ENCODE measurements at regions not wholly inside any gene's neighbourhood (a gene's known extent, or its start where the extent isn't known, plus 50 kb on each side); places are given as distances from the start of the nearest gene placed in this dataset.

- TF ChIP-seq ZNF658 (tag by site-specific recombination; IDR thresholded peaks at IDR 0.05) (no peak), ZNF350 (tag by site-specific recombination; IDR thresholded peaks at IDR 0.05) (no peak), ZNF544 (tag by site-specific recombination; IDR thresholded peaks at IDR 0.05) (no peak), ZNF555 (tag by site-specific recombination; conservative IDR thresholded peaks at IDR 0.05) (no peak), ZNF843 (tag by site-specific recombination; IDR thresholded peaks at IDR 0.05) (no peak), ZNF324 (tag by site-specific recombination; IDR thresholded peaks at IDR 0.05) (no peak), ZNF112 (tag by site-specific recombination; IDR thresholded peaks at IDR 0.05) (no peak), ZNF707 (tag by site-specific recombination; IDR thresholded peaks at IDR 0.05) (no peak), MZF1 (tag by site-specific recombination; IDR thresholded peaks at IDR 0.05; ENCODE audit: borderline replicate concordance) (no peak)
- TF ChIP-seq, protein P1, sequence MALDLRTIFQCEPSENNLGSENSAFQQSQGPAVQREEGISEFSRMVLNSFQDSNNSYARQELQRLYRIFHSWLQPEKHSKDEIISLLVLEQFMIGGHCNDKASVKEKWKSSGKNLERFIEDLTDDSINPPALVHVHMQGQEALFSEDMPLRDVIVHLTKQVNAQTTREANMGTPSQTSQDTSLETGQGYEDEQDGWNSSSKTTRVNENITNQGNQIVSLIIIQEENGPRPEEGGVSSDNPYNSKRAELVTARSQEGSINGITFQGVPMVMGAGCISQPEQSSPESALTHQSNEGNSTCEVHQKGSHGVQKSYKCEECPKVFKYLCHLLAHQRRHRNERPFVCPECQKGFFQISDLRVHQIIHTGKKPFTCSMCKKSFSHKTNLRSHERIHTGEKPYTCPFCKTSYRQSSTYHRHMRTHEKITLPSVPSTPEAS (tag by site-specific recombination; IDR thresholded peaks at IDR 0.05): no peak
- TF ChIP-seq, protein P2, sequence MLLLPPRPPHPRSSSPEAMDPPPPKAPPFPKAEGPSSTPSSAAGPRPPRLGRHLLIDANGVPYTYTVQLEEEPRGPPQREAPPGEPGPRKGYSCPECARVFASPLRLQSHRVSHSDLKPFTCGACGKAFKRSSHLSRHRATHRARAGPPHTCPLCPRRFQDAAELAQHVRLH (tag by site-specific recombination; IDR thresholded peaks at IDR 0.05): no peak
Measured at GRCh38 chr6:50202766-50203165, 153.0 kb upstream of the DEFB112 start (continued).

GRCh38 chr6:50211582-50211981 is 161.9 kb upstream of the DEFB112 start:
- Histone ChIP-seq H3K4me3 (ENCODE audit: low read depth, low read length) (no peak overlapping the region), H3K9me3 (ENCODE audit: control insufficient read depth, insufficient read depth, low read depth, low read length) (no peaks in the 10 kb centered on the region), H3K36me3 (ENCODE audit: control insufficient read depth in 2 of 2, insufficient read depth in 1 of 2, low read length in 2 of 2) (no peaks in the 10 kb centered on the region), H3K4me1 (ENCODE audit: control insufficient read depth, insufficient read depth, low read length) (no peaks in the 10 kb centered on the region), H3K27ac (ENCODE audit: extremely low read depth, low read depth, low read length) (no peak overlapping the region)
- TF ChIP-seq KLF8 (tag by site-specific recombination; IDR thresholded peaks at IDR 0.05): no peak
- ChIA-PET CTCF (interaction anchor here (0.6 kb wide), 1 partner anchor 15 kb away, joined by 3 read pairs; no protein-coding TSS in a partner anchor), POLR2A (no interaction called here)

DNA sequence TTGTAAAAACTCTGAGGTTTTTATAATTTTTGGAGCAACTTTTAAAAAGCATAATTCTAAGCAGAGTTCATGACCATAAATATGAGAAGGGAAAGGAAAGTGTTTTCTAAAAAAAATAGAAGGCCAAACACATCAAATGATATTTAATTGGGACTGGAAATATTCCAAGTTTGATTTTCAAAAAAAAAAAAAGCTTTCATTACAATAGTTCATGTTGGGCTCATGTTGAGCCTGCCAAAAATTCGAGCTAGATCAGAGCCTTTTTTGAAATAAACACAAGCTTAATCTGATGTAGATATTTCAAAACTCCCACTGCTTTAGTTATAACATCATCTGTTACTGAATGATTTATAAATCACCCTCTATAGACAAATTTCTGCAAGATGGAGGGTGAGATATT is 163.4 kb upstream of the DEFB112 start:
- Histone ChIP-seq H3K4me1 (ENCODE audit: control insufficient read depth, insufficient read depth, low read length) (no peaks in the 10 kb centered on the region), H3K4me3 (ENCODE audit: low read depth, low read length) (no peak overlapping the region), H3K9me3 (ENCODE audit: control insufficient read depth, insufficient read depth, low read depth, low read length) (no peaks in the 10 kb centered on the region), H3K27ac (ENCODE audit: extremely low read depth, low read depth, low read length) (no peak overlapping the region), H3K36me3 (ENCODE audit: control insufficient read depth in 2 of 2, insufficient read depth in 1 of 2, low read length in 2 of 2) (no peaks in the 10 kb centered on the region)
- CTCF ChIA-PET: no interaction called here
- POLR2A ChIA-PET: no interaction called here
- no peak for TF ChIP-seq ZNF174 (tag by site-specific recombination; IDR thresholded peaks at IDR 0.05)
- TF ChIP-seq, protein P3, sequence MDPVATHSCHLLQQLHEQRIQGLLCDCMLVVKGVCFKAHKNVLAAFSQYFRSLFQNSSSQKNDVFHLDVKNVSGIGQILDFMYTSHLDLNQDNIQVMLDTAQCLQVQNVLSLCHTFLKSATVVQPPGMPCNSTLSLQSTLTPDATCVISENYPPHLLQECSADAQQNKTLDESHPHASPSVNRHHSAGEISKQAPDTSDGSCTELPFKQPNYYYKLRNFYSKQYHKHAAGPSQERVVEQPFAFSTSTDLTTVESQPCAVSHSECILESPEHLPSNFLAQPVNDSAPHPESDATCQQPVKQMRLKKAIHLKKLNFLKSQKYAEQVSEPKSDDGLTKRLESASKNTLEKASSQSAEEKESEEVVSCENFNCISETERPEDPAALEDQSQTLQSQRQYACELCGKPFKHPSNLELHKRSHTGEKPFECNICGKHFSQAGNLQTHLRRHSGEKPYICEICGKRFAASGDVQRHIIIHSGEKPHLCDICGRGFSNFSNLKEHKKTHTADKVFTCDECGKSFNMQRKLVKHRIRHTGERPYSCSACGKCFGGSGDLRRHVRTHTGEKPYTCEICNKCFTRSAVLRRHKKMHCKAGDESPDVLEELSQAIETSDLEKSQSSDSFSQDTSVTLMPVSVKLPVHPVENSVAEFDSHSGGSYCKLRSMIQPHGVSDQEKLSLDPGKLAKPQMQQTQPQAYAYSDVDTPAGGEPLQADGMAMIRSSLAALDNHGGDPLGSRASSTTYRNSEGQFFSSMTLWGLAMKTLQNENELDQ (tag by site-specific recombination; IDR thresholded peaks at IDR 0.05; ENCODE audit: low read depth): no peak
- TF ChIP-seq PBX3 (CRISPR knock-in tag; IDR thresholded peaks at IDR 0.05): no peak
- no peak for TF ChIP-seq EGR2 (tag by site-specific recombination; IDR thresholded peaks at IDR 0.05; ENCODE audit: low read depth)
- TF ChIP-seq YY1 (tag by site-specific recombination; IDR thresholded peaks at IDR 0.05): no peak
- no peak for TF ChIP-seq ZNF701 (tag by site-specific recombination; IDR thresholded peaks at IDR 0.05)
- no peak for TF ChIP-seq ZNF211 (tag by site-specific recombination; IDR thresholded peaks at IDR 0.05; ENCODE audit: low read depth)
- no peak for TF ChIP-seq ZNF510 (tag by site-specific recombination; IDR thresholded peaks at IDR 0.05; ENCODE audit: insufficient replicate concordance)
- TF ChIP-seq ZNF37A (tag by site-specific recombination; IDR thresholded peaks at IDR 0.05): no peak
- TF ChIP-seq, protein P4, sequence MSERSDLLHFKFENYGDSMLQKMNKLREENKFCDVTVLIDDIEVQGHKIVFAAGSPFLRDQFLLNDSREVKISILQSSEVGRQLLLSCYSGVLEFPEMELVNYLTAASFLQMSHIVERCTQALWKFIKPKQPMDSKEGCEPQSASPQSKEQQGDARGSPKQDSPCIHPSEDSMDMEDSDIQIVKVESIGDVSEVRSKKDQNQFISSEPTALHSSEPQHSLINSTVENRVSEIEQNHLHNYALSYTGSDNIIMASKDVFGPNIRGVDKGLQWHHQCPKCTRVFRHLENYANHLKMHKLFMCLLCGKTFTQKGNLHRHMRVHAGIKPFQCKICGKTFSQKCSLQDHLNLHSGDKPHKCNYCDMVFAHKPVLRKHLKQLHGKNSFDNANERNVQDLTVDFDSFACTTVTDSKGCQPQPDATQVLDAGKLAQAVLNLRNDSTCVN (tag by site-specific recombination; optimal IDR thresholded peaks at IDR 0.05): no peak
- no peak for TF ChIP-seq ZIC2 (tag by site-specific recombination; IDR thresholded peaks at IDR 0.05)
- no peak for TF ChIP-seq ZNF223 (tag by site-specific recombination; IDR thresholded peaks at IDR 0.05)
- no peak for TF ChIP-seq ZNF623 (tag by site-specific recombination; IDR thresholded peaks at IDR 0.05)
- TF ChIP-seq GFI1B (tag by site-specific recombination; IDR thresholded peaks at IDR 0.05): no peak
- TF ChIP-seq ZNF600 (tag by site-specific recombination; IDR thresholded peaks at IDR 0.05): no peak
- no peak for TF ChIP-seq BCL11A (tag by site-specific recombination; IDR thresholded peaks at IDR 0.05; ENCODE audit: low read depth)
- TF ChIP-seq ZNF670 (tag by site-specific recombination; IDR thresholded peaks at IDR 0.05; ENCODE audit: low read depth): no peak

Measured in HEK293 (cell line).